Chondrocyte (in vitro differentiated cells): ENCODE measurements at regions not wholly inside any gene's neighbourhood (a gene's known extent, or its start where the extent isn't known, plus 50 kb on each side); places are given as distances from the start of the nearest gene placed in this dataset.

ENCODE experiments used
- DNase-seq: peaks from one replicate; pipeline ENCODE4 v3.0.0; 2021; ENCODE audit warnings: mixed read lengths, low spot score
- H3K27ac Mint-ChIP-seq: one replicate; pipeline ENCODE4 v1.8.0; 2021; ENCODE audit warnings: mild to moderate bottlenecking, moderate library complexity, mixed read lengths; ENCODE audit not compliant: unreplicated experiment
- H3K27me3 Mint-ChIP-seq: 2 replicates; pipeline ENCODE4 v1.8.0; 2021; ENCODE audit warnings: low read depth, mixed read lengths
- H3K36me3 Mint-ChIP-seq: 2 replicates; pipeline ENCODE4 v1.8.0; 2021; ENCODE audit warnings: low read depth, mixed read lengths
- H3K4me1 Mint-ChIP-seq: 2 replicates; pipeline ENCODE4 v1.8.0; 2021; ENCODE audit warnings: low read depth, mild to moderate bottlenecking, mixed read lengths
- H3K4me3 Mint-ChIP-seq: one replicate; pipeline ENCODE4 v1.8.0; 2021; ENCODE audit warnings: mild to moderate bottlenecking, moderate library complexity, mixed read lengths; ENCODE audit not compliant: unreplicated experiment
- H3K9me3 Mint-ChIP-seq: 2 replicates; pipeline ENCODE4 v1.8.0; 2021; ENCODE audit warnings: low read depth, mixed read lengths
- CTCF ChIP-seq: fragments of 200-600 bp; sonication (generic); IDR thresholded peaks from 2 replicates; pipeline ENCODE4 v1.5.0; 2021; ENCODE audit warnings: antibody characterized with exemption, mild to moderate bottlenecking, moderate library complexity

- peaks cover 16% of the 10 kb centered on the region for H3K9me3 Mint-ChIP-seq
- no peak for TF ChIP-seq CTCF
- DNase-seq: no peak
- H3K27me3 Mint-ChIP-seq: peaks cover 1% of the 10 kb centered on the region
- H3K4me3 Mint-ChIP-seq: no peak overlapping the region
- H3K36me3 Mint-ChIP-seq: no peaks in the 10 kb centered on the region
- H3K27ac Mint-ChIP-seq: no peak overlapping the region
- no peaks in the 10 kb centered on the region for H3K4me1 Mint-ChIP-seq
Measured at GRCh38 chrX:88439935-88440334, 307.1 kb upstream of the CPXCR1 start.
